ENCODE measurements at regions not wholly inside any gene's neighbourhood (a gene's known extent, or its start where the extent isn't known, plus 50 kb on each side); places are given as distances from the start of the nearest gene placed in this dataset.

- TF ChIP-seq CTCF (IDR thresholded peaks at IDR 0.05; ENCODE audit: low read depth, low read length, missing input control): no peak
- no peak for TF ChIP-seq MAX (IDR thresholded peaks at IDR 0.05)
- TF ChIP-seq REST (IDR thresholded peaks at IDR 0.05): no peak
- TF ChIP-seq YY1 (IDR thresholded peaks at IDR 0.05): no peak
- no peak for TF ChIP-seq ATF3 (IDR thresholded peaks at IDR 0.05)
- no peak for TF ChIP-seq RAD21 (IDR thresholded peaks at IDR 0.05)
- no peak for TF ChIP-seq SP1 (IDR thresholded peaks at IDR 0.05)
- TF ChIP-seq ZBTB33 (IDR thresholded peaks at IDR 0.05): no peak
- TF ChIP-seq EGR1 (IDR thresholded peaks at IDR 0.05; ENCODE audit: low read depth in 2 of 2): no peak
- TF ChIP-seq FOXA2 (IDR thresholded peaks at IDR 0.05): no peak
- no peak for TF ChIP-seq JUND (IDR thresholded peaks at IDR 0.05)
- no peak for TF ChIP-seq FOXA1 (IDR thresholded peaks at IDR 0.05)
- TF ChIP-seq RXRA (IDR thresholded peaks at IDR 0.05): no peak
Observed at GRCh38 chr1:29583727-29584126, 347.4 kb downstream of the PTPRU start.
